IMR-90 (cell line): ENCODE measurements at regions not wholly inside any gene's neighbourhood (a gene's known extent, or its start where the extent isn't known, plus 50 kb on each side); places are given as distances from the start of the nearest gene placed in this dataset.

Experiments
- ATAC-seq: fragments of 200-7000 bp; cut with Tn5 transposase; 2 replicates; pipeline ENCODE4 v1.9.1; 2020; ENCODE audit warnings: low read depth, mild to moderate bottlenecking, moderate library complexity
- BruUV-seq: library from RNA; stranded (reverse); fragments of 400-500 nt; replicated peaks from 2 replicates; lab custom pipeline; 2021; lab: Mats Ljungman, UMichigan
- CTCF ChIA-PET: fragments of 300-600 bp; formaldehyde crosslinking; extraction: SDS; loops from one replicate; lab custom pipeline; 2021; ENCODE audit warnings: antibody characterized with exemption; lab: Yijun Ruan, JAX
- POLR2A ChIA-PET: fragments of 300-600 bp; sonication (Branson Sonifier 250); formaldehyde crosslinking; loops from one replicate; lab custom pipeline; 2022; ENCODE audit warnings: antibody characterized with exemption; ENCODE audit not compliant: unreplicated experiment; lab: Charles Lee
- DNase-seq: peaks from one replicate; pipeline ENCODE4 v3.0.0; 2013
- H2AFZ ChIP-seq: replicated peaks from 2 replicates; pipeline ENCODE3; 2013; ENCODE audit warnings: low read length, mild to moderate bottlenecking; ENCODE audit not compliant: poor library complexity
- H2AK5ac ChIP-seq: 2 replicates; pipeline ENCODE4 v1.6.1; 2013; ENCODE audit warnings: low read depth, low read length, inconsistent platforms
- H2AK9ac ChIP-seq: replicated peaks from 2 replicates; pipeline ENCODE3; 2013; ENCODE audit warnings: mild to moderate bottlenecking, low read depth, low read length, moderate library complexity; ENCODE audit not compliant: poor library complexity
- H2BK120ac ChIP-seq: 2 replicates; pipeline ENCODE4 v1.6.1; 2013; ENCODE audit warnings: low read depth, low read length, inconsistent platforms
- H2BK15ac ChIP-seq: 3 replicates; pipeline ENCODE4 v1.6.1; 2013; ENCODE audit warnings: low read depth, low read length, inconsistent platforms
- H2BK20ac ChIP-seq: 2 replicates; pipeline ENCODE4 v1.6.1; 2013; ENCODE audit warnings: low read depth, mild to moderate bottlenecking, inconsistent platforms, low read length, moderate library complexity
- H2BK5ac ChIP-seq: 2 replicates; pipeline ENCODE4 v1.6.1; 2013; ENCODE audit warnings: mild to moderate bottlenecking, low read depth, low read length, inconsistent platforms; ENCODE audit not compliant: poor library complexity, severe bottlenecking
- H3K14ac ChIP-seq: replicated peaks from 2 replicates; pipeline ENCODE4 v1.6.1; 2013; ENCODE audit warnings: low read depth, low read length, inconsistent platforms
- H3K18ac ChIP-seq: 2 replicates; pipeline ENCODE4 v1.6.1; 2013; ENCODE audit warnings: low read depth, low read length, control low read depth
- H3K23ac ChIP-seq: 2 replicates; pipeline ENCODE4 v1.6.1; 2013; ENCODE audit warnings: low read depth, low read length, inconsistent platforms
- H3K27ac ChIP-seq: 2 replicates; pipeline ENCODE4 v1.5.1; 2013; ENCODE audit warnings: mild to moderate bottlenecking, control low read depth, low read length; ENCODE audit not compliant: insufficient read depth
- H3K27me3 ChIP-seq: 2 replicates; pipeline ENCODE4 v1.6.1; 2013; ENCODE audit warnings: low read length; ENCODE audit not compliant: control insufficient read depth, insufficient read depth
- H3K36me3 ChIP-seq: 2 replicates; pipeline ENCODE4 v1.6.1; 2013; ENCODE audit warnings: low read length, mixed read lengths; ENCODE audit not compliant: control insufficient read depth, insufficient read depth
- H3K4ac ChIP-seq: 2 replicates; pipeline ENCODE4 v1.6.1; 2013; ENCODE audit warnings: low read depth, low read length, inconsistent platforms
- H3K4me1 ChIP-seq: 2 replicates; pipeline ENCODE4 v1.6.1; 2013; ENCODE audit warnings: low read length, mixed read lengths; ENCODE audit not compliant: control insufficient read depth, insufficient read depth
- H3K4me2 ChIP-seq: 2 replicates; pipeline ENCODE4 v1.6.1; 2013; ENCODE audit warnings: low read depth, mild to moderate bottlenecking, control low read depth, low read length, moderate library complexity
- H3K4me3 ChIP-seq: 2 replicates; pipeline ENCODE4 v1.5.1; 2013; ENCODE audit warnings: low read depth, mild to moderate bottlenecking, control low read depth, low read length, moderate library complexity; ENCODE audit not compliant: insufficient read depth
- H3K56ac ChIP-seq: 2 replicates; pipeline ENCODE4 v1.6.1; 2013; ENCODE audit warnings: low read length, inconsistent platforms; ENCODE audit not compliant: insufficient read depth; ENCODE audit errors: extremely low read depth
- H3K79me1 ChIP-seq, 2 experiments: 2 replicates each; pipeline ENCODE4 v1.6.1; 2013; ENCODE audit warnings: low read length in 2 of 2, inconsistent platforms in 1 of 2, low read depth in 1 of 2
- H3K9ac ChIP-seq: 2 replicates; pipeline ENCODE4 v1.6.1; 2013; ENCODE audit warnings: low read depth, low read length, control low read depth
- H3K9me1 ChIP-seq: 2 replicates; pipeline ENCODE4 v1.6.1; 2013; ENCODE audit warnings: low read length, inconsistent platforms; ENCODE audit not compliant: insufficient read depth
- H3K9me3 ChIP-seq: 2 replicates; pipeline ENCODE4 v1.6.1; 2013; ENCODE audit warnings: low read length; ENCODE audit not compliant: control insufficient read depth, insufficient read depth
- H4K20me1 ChIP-seq: 2 replicates; pipeline ENCODE4 v1.6.1; 2013; ENCODE audit warnings: low read length, inconsistent platforms; ENCODE audit not compliant: insufficient read depth
- H4K5ac ChIP-seq: 2 replicates; pipeline ENCODE4 v1.6.1; 2013; ENCODE audit warnings: mild to moderate bottlenecking, low read depth, low read length, control low read depth
- H4K8ac ChIP-seq, 2 experiments: 2 replicates each; pipeline ENCODE4 v1.6.1; 2013; ENCODE audit warnings: low read depth in 2 of 2, low read length in 2 of 2, control low read depth in 1 of 2, inconsistent platforms in 1 of 2
- H4K91ac ChIP-seq: 2 replicates; pipeline ENCODE4 v1.6.1; 2013; ENCODE audit warnings: low read depth, low read length, inconsistent platforms; ENCODE audit not compliant: insufficient read depth
- CHD1 ChIP-seq: IDR thresholded peaks from 2 replicates; pipeline ENCODE4 v1.6.1; 2012; ENCODE audit warnings: low read depth, low read length, improper control_type of control experiment
- MAFK ChIP-seq: IDR thresholded peaks from 2 replicates; pipeline ENCODE4 v1.6.1; 2012; ENCODE audit warnings: low read depth, low read length, improper control_type of control experiment
- MAZ ChIP-seq: IDR thresholded peaks from 2 replicates; pipeline ENCODE4 v1.6.1; 2012; ENCODE audit warnings: low read depth, mild to moderate bottlenecking, low read length, improper control_type of control experiment, moderate library complexity, borderline replicate concordance
- MXI1 ChIP-seq: IDR thresholded peaks from 2 replicates; pipeline ENCODE4 v1.6.1; 2012; ENCODE audit warnings: low read depth, mild to moderate bottlenecking, low read length, moderate library complexity, borderline replicate concordance
- NFE2L2 ChIP-seq: fragments of 150-350 bp; IDR thresholded peaks from 2 replicates; pipeline ENCODE4 v1.6.1; 2016; ENCODE audit warnings: low read depth, mild to moderate bottlenecking, low read length
- RFX5 ChIP-seq: IDR thresholded peaks from 2 replicates; pipeline ENCODE4 v1.8.0; 2012; ENCODE audit warnings: low read depth, mild to moderate bottlenecking, low read length, moderate library complexity
- SMC3 ChIP-seq: fragments of 150-350 bp; IDR thresholded peaks from 2 replicates; pipeline ENCODE4 v1.6.1; 2016; ENCODE audit warnings: low read depth, mild to moderate bottlenecking, antibody characterized with exemption, low read length, moderate library complexity
- WGBS, 2 experiments: methylation state at CpG; one replicate each; pipeline versions ENCODE4 v1.1.5 to v1.1.7; 2013; ENCODE audit warnings: missing lambda C conversion rate in 2 of 2; ENCODE audit not compliant: insufficient read length in 1 of 2; ENCODE audit errors: extremely low coverage in 2 of 2; 5-methylcytosine and 5-hydroxymethylcytosine counted together
- dilution Hi-C: fragments of 300-500 bp; cut with HindIII; formaldehyde crosslinking; loops from one replicate; pipeline ENCODE4 v1.14.3; 2018; ENCODE audit warnings: low sequenced_read_pairs; ENCODE audit not compliant: unreplicated experiment
- in situ Hi-C: fragments of 300-500 bp; cut with MboI; formaldehyde crosslinking; loops from 3 replicates; pipeline ENCODE4 v1.14.3; 2019; ENCODE audit warnings: low sequenced_read_pairs, inconsistent platforms, mixed read lengths
- intact Hi-C: fragments of 100-400 bp; cut with micrococcal nuclease; formaldehyde crosslinking; loops from 2 replicates; pipeline ENCODE4 v1.10.0; 2022
- TF ChIP-seq, protein P1 (sequence below): fragments of 150-350 bp; IDR thresholded peaks from 2 replicates; pipeline ENCODE4 v1.6.1; 2016; ENCODE audit warnings: low read depth, mild to moderate bottlenecking, low read length, moderate library complexity, borderline replicate concordance
- TF ChIP-seq, protein P2 (sequence below): fragments of 150-350 bp; IDR thresholded peaks from 2 replicates; pipeline ENCODE4 v1.6.1; 2017; ENCODE audit warnings: mild to moderate bottlenecking, antibody characterized with exemption, low read length, low read depth

DNA sequence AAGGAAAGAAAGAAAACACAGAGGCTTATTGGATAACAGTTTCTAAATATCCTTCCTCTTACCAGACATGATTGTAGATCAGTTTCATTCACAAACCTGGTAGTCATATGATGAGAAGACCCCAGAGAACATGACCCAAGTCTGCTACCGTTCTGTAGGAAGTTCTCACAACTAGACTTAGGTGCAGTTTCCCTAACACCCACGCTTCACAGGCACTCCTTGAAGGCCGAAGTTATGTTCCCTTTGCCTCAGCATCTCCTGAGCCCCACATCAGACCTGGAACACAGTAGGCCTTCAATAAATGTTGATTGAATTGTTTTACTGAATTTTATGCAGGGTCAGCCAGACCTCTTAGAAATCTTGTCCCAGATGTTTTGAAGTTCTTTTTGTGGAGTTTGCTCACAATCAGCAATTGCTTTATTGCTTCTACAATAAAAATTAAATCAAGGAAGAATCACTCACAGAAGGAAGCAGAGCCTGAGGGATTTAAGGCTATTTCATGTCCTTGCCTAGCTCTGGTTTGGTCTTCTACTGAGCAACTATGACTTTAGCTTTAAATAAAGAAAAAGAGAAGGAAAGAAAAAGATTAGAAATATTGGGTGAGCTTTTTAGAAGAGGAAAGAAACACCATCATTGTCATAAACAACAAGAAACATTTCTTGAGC lies 138.6 kb upstream of the MDM1 start:
- CTCF ChIA-PET = no interaction called here
- H3K9ac ChIP-seq = no peak overlapping the region
- no peaks in the 10 kb centered on the region for H3K36me3 ChIP-seq
- H3K4me3 ChIP-seq = no peak overlapping the region
- H4K8ac ChIP-seq = no peak overlapping the region
- ATAC-seq = no peak
- no CpG with 5 or more reads among the region's 3 CpGs for WGBS, 2 experiments
- H4K91ac ChIP-seq = no peak overlapping the region
- no peak overlapping the region for H3K23ac ChIP-seq
- no peak overlapping the region for H4K5ac ChIP-seq
- no peak overlapping the region for H3K27ac ChIP-seq
- H3K14ac ChIP-seq = no peak overlapping the region
- H3K79me1 ChIP-seq = no peaks in the 10 kb centered on the region
- no peaks in the 10 kb centered on the region for H3K9me1 ChIP-seq
- H2BK20ac ChIP-seq = no peak overlapping the region
- no peaks in the 10 kb centered on the region for H4K20me1 ChIP-seq
- H2AK9ac ChIP-seq = no peak overlapping the region
- TF ChIP-seq NFE2L2 (no peak), RFX5 (no peak), MAZ (no peak), MAFK (no peak), SMC3 (no peak), MXI1 (no peak), CHD1 (no peak)
- TF ChIP-seq, protein P1, sequence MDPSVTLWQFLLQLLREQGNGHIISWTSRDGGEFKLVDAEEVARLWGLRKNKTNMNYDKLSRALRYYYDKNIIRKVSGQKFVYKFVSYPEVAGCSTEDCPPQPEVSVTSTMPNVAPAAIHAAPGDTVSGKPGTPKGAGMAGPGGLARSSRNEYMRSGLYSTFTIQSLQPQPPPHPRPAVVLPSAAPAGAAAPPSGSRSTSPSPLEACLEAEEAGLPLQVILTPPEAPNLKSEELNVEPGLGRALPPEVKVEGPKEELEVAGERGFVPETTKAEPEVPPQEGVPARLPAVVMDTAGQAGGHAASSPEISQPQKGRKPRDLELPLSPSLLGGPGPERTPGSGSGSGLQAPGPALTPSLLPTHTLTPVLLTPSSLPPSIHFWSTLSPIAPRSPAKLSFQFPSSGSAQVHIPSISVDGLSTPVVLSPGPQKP = no peak
- TF ChIP-seq, protein P2, sequence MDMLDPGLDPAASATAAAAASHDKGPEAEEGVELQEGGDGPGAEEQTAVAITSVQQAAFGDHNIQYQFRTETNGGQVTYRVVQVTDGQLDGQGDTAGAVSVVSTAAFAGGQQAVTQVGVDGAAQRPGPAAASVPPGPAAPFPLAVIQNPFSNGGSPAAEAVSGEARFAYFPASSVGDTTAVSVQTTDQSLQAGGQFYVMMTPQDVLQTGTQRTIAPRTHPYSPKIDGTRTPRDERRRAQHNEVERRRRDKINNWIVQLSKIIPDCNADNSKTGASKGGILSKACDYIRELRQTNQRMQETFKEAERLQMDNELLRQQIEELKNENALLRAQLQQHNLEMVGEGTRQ = no peak
- DNase-seq = no peak
- no peak overlapping the region for H3K18ac ChIP-seq
- dilution Hi-C loops (no loop called here), intact Hi-C loops (no loop called here), in situ Hi-C loops (no loop called here)
- H2BK15ac ChIP-seq = no peak overlapping the region; the same call in 2 of the 3 replicates
- no peak overlapping the region for H3K56ac ChIP-seq
- no peaks in the 10 kb centered on the region for H3K9me3 ChIP-seq
- no peaks in the 10 kb centered on the region for H3K27me3 ChIP-seq
- no peak overlapping the region for H3K4ac ChIP-seq
- POLR2A ChIA-PET = no interaction called here
- no peak overlapping the region for H2BK5ac ChIP-seq
- H3K4me1 ChIP-seq = peaks cover 3% of the 10 kb centered on the region
- H2AK5ac ChIP-seq = no peak overlapping the region
- no peak overlapping the region for H3K4me2 ChIP-seq
- no TSS peak for BruUV-seq
- no peak overlapping the region for H2AFZ ChIP-seq
- H2BK120ac ChIP-seq = no peak overlapping the region
